ENCODE measurements at regions not wholly inside any gene's neighbourhood (a gene's known extent, or its start where the extent isn't known, plus 50 kb on each side); places are given as distances from the start of the nearest gene placed in this dataset.
"Not testable (repeated sequence)": the region's sequence is repeated elsewhere in the genome, so short reads cannot be mapped to it uniquely, and the experiment has no call there.

DNA sequence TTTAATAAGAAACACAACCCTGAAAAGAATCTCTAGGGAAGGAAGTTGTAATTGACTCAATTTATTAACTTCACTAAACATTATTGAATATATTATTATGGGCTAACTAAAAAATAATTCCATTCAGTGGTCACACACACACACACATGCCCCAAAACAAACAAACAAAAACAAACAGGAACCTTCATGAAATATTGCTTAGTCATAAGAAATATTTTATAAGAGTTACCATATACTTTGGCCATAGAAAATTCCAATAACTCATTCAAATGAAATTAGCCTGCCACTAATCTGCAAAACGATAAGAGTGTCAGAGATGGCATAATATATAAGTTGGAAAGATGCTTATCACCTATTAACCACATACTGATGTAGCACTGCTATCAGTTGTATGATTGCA lies 268.4 kb upstream of the AMIGO2 start:
- no peak for DNase-seq (ENCODE audit: low read depth)

DNA sequence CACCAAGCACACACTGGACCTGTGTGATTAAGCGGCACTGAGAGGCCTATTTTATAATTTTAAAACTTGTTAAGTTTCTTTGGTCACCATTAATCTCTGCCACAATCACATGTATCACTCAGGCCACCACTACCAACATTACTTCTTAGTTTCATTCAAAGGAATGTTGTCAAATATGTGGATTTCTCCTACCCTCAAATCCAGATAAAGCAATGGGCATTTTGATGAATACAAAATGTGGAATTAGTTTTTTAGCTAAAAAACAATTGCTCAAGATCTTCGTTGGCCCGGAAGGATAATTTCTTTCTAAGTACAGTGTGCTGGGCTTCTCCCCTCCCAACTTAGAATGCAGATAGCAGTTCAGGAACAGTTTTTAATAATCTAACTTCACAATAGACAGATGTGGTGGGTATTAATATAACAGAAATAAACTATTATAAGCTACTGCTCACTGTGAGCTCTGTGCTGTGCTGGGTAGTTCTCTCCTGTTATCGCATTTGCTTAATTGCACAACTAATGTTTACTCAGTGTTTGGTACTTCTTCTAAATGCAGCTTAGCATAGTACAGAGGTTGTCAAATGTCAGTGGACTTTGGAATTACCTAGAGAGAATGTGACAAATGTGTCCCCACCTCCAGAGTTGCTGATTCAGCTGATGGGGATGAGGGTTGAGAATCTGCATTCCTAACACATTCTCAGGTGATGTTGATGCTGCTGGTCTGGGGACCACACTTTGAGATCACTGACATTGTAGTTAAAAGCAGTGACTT lies 266.7 kb upstream of the AMIGO2 start:
- no peak for DNase-seq (ENCODE audit: low read depth)

DNA sequence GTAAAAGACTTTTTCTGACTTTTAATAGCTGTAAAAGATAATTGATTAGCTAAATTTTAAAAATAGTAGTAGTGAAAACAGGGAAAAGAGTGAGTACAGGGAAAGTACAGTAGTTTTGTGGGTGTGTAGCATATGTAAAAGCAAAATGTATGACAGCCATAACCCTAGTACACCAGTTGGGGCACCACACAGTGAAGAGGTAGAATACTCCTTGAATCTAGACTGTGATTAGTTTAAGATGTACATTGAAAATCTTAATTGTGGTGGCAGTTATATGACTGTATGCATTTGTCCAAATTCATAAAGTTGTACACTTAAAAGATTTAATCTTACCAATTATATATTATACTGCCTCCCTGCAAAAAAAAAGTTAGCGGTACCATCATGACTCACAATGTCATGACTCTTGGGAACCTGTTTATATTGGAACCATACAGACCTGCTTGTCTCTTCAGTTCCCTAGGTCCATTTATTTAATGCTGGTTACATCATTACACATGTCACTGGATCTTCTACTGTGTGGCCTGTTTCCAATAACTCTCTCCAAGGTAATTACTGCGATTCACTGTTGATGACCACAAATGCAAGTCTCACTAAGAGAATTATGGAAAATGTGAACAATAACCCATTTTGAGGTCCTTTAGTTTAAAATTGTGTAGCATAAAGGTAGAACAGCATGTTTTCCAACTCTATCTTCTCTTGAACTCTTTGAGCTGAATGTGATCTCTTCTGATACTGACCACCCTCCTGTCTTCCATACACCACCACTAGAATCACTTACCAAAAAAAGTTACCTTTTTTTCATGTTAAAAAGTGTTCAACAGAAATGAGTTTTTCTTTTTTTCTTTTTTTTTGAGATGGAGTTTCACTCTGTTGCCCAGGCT lies 264.2 kb upstream of the AMIGO2 start:
- DNase-seq (ENCODE audit: low read depth) = no peak

DNA sequence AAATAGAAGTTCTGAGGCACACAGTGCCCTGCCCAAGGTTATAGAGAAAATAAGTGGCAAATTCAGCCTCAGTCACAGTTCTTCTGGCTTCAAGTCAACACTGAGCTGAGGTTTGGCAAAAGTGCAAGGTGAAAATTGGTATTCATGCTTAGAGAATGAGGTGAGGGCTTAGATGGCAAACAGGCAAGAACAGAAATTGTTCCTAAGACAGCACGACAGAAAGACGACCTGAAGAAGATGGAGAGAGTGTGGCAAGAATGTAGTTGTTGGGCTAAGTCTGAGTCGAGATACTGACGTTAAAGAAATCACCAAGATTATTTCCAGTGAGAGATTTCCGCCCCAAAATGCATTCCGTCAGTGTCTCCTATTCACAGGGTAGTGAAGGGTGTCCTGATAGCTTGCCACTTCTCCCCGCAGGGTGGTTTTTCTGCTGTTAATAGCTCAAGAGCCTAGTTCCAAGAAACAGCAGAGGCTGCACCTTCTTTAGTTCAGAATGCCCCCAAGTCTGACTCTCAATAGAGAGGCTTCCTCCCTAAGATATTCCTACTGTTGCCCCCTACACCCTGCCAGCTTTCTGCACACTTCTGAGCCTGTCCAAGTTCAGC lies 260.8 kb upstream of the AMIGO2 start:
- DNase-seq (ENCODE audit: low read depth) = no peak

DNA sequence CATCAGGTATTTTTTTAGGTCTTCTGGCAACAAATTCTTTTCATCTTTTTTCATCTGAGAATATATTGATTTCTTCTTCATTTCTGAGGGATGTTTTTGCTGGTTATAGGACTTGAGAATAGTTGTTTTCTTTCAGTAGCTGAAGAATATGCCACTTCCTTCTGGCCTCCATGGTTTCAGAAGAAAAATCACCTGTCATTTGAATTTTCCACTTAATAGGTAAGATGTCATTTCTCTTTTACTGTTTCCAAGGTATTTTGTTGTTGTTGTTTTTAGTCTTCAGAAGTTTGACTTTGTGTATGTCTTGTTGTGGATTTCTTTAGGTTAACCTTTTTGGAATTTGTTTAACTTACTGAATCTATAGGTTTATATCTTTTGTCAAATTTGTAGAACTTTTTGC lies 257.8 kb upstream of the AMIGO2 start:
- DNase-seq (ENCODE audit: low read depth) = no peak

DNA sequence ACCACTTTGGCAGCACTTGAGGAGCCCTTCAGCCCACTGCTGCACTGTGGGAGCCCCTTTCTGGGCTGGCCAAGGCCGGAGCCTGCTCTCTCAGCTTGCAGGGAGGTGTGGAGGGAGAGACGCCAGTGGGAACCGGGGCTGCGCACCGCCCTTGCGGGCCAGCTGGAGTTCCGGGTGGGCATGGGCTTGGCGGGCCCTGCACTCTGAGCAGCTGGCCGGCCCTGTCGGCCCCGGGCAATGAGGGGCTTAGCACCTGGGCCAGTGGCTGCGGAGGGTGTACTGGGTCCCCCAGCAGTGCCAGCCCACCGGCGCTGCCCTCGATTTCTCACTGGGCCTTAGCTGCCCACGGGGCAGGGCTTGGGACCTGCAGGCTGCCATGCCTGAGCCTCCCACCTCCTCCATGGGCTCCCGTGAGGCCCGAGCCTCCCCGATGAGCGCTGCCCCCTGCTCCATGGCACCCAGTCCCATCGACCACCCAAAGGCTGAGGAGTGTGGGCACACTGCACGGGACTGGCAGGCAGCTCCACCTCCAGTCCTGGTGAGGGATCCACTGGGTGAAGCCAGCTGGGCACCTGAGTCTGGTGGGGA lies 253.6 kb upstream of the AMIGO2 start:
- DNase-seq (ENCODE audit: low read depth) = not testable (repeated sequence)

DNA sequence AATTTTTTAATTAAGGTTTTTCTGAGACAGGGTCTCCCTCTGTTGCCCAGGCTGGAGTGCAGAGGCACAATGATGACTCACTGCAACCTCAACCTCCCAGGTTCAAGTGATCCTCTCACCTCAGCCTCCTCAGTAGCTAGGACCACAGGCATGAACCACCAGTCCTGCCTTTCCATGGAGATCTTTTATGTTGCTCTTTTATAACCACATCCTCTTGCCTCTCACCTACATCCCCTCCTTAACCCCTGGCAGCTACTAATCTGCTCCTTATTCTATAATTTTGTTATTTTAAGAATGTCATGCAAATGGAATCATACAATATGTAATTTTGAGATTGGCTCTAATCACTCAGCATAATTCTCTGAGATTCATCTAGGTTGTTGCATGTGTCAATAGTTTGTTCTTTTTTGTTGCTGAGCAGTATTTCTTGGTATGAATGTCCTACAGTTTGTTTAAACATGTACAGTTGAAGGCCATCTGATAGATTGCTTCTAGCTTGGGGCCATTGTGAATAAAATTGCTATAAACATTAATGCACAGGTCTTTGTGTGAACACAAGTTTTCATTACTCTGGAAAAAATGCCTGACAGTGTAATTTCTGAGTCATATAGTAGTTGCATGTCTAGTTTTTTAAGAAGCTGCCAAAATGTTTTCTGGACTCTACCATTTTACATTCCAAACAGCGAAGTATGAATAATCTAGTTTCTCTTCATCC lies 249.2 kb upstream of the AMIGO2 start:
- no peak for DNase-seq (ENCODE audit: low read depth)

DNA sequence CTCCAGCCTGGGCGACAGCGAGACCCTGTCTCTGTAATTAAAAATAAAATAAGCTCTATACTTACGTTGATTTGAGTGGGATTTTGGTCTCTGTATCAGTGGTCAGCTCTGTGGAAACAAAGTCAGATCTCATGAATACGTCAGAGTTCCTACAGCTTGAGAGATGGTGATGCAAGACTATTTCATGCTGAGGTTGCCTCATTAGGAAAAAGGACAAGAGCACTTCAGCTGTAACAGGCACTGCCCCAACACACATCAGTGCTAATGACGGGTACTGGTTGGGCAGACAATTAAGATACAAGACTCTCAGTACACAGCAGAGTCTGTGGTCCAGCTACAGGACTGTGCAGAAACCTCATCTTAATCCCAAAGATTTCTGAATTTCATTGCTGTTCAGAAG lies 246.4 kb upstream of the AMIGO2 start:
- DNase-seq (ENCODE audit: low read depth) = no peak

DNA sequence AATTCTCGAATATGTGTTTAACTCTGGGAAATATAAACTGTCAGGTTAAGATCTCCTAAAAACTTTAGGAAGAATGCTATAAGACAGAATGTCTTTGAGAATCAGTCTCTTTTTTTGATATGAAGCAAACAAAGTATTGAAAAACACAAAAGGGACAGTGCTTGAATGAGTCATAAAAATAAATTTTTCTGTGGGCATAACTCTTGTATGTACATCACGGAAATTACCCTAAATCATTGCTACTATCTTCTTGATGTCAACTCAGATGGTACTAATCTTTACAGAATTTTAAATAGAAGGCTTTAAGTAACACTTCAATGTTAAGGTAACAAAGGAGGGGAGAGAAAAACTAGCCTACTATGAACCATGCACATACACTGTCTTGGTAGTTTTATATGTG lies 244.0 kb upstream of the AMIGO2 start:
- no peak for DNase-seq (ENCODE audit: low read depth)

DNA sequence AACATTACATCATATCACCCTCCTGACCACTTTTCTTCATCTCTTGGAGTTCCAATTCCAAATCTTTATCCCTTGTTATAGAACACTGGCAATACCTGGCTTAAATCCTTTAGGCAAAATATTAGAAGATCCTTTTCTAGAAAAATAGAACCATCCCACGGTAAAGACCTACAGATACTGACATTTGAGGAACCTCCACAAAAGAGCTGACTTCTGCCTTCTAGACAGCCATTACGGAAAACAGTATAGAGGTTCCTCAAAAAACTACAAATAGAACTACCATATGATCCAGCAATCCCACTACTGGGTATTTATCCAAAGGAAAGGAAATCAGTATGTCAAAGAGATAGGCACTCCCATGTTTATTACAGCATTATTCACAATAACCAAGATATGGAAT lies 241.7 kb upstream of the AMIGO2 start:
- no peak for DNase-seq (ENCODE audit: low read depth)

DNA sequence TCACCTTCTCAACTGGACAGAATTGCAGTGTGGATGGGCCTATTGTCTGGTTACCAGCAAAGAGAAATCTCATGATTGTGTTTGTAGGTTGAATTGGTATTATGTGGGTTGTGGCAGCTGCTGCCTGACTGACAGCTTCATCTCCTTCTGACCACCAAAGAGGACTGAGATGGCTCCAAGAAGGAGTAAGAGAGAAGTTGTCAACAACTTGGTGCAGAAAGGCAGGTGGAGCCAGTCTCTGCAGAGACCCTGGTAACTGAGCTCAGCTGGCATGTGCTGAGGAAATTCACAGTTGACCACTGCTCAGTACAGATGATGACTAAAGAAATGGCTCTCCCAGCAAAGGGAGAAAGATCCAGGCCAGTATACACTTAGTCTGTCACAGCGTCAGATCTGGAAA lies 240.0 kb upstream of the AMIGO2 start:
- DNase-seq (ENCODE audit: low read depth) = no peak

DNA sequence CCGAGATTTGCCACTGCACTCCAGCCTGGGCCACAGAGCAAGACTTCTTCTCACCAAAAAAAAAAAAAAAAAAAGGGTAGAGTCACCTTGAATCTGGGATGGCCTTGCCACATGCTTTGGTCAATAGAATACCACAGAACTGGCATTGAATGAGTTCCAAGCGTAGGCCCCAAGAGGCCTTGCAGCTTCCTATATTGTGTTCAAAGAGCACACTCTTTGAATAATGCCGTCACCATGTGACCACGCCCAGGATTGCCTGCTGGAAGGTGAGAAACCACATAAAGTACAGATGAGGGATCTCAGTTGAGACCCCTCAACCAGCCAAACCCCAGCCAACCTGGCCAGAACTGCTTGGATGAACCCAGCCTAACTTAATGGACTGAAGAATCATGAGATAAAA lies 239.2 kb upstream of the AMIGO2 start:
- DNase-seq (ENCODE audit: low read depth) = no peak

DNA sequence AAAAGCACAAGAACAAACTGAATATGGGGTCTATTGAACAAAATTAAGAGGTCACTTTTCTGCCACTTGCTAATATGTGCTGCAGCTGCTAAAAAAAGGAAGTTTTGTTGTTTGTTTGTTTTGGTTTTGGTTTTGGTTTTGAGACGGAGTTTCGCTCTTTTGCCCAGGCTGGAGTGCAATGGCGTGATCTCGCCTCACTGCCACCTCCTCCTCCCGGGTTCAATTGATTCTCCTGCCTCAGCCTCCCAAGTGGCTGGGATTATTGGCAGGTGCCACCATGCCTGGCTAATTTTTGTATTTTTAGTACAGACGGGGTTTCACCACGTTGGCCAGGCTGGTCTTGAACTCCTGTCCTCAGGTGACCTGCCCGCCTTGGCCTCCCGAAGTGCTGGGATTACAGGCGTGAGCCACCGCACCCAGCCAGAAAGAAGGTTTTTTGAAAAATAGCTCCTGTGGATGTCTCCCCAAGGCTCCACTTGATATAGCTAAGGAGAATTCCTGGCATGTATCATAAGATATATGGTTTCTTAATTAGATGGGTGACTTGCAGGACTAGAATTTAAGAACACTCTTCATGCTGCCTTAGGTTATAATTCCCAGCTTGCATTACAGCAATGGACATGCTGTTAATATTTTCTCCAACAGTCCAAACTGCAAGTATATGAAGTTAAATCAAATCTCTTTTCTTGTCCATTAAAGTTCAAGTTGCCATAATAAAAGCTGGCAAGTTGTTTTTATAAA lies 237.6 kb upstream of the AMIGO2 start:
- DNase-seq (ENCODE audit: low read depth) = no peak

DNA sequence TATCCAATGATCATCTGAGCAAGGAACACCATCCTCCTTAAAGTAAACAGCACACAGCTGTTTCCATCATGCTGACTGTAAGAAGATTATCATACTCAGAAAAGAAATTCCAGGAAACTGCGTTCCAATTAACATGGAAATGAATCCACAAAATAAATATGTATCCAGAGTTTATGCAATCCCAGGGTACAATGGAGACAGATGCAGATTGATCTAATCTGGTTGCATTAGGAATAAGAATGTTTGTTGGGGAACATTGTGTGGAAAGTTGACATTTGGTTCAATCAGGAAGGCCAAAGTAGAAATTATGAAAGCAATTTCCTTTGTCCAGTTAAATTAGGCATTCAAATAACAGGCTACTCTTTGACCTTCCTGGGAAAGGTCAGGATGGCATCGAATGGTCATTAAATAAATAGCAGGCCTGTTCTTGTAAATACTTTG lies 236.9 kb upstream of the AMIGO2 start:
- no peak for DNase-seq (ENCODE audit: low read depth)

DNA sequence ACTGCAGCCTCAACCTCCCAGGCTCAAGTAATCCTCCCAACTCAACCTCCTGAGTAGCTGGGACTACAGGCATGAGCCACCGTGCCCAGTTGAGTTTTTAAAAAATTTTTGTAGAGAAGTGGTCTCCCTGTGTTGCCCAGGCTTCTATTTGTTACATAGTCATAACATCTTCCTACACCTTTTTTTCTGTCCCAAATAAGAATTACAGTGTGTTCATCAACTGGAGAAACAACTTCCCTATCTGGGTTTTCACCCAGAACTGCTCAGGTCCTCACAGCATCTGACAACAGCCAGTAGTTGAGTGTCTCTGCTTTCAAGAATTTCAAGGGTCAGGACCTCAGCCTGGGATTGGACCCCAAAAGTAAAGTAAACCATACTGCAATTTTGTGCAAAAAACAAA lies 235.2 kb upstream of the AMIGO2 start:
- DNase-seq (ENCODE audit: low read depth) = no peak

DNA sequence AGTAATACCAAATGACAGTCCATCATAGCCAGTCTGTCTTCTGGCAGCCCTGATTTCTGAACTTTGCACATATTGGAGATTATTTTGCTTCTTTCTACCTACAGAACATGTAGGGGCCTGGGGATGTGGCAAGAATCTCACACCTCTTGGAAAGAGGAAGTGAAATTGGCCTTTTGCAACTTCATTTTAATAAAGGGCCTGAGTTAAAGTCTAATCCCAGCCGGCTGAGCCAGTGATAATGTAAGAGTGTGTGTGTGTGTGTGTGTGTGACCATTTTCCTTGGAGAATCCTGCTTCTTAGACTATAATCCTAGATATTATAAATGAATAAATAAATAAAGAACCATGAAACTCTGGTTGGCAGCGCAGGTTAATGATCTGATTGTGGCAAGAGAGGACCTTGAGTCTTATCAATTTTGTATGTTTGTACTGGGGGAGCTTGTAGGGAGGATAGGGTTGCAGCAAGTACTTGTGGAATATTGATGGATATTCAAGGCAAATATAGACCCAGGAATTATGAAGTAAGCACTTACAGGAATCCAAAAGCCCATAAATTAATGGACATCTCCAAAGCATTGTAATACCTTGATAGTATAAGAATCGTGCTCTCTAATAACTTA lies 233.2 kb upstream of the AMIGO2 start:
- no peak for DNase-seq (ENCODE audit: low read depth)

DNA sequence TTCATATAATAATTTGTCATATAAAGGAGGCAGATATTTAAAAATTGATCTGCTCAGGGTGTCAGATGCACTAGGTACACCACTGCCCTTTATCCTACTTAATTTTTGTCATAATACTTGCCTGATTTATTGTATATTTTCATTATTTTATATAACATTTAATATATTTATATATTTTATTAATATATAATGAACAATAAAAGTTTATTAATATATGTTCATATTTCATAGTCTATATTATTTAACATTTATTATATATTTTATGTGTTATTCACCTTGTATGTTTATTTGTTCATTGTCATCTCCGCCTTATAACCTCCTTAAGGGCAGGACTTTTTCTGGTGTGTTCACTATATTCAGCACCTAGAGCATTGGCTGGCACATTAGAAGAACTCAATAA lies 232.4 kb upstream of the AMIGO2 start:
- no peak for DNase-seq (ENCODE audit: low read depth)

DNA sequence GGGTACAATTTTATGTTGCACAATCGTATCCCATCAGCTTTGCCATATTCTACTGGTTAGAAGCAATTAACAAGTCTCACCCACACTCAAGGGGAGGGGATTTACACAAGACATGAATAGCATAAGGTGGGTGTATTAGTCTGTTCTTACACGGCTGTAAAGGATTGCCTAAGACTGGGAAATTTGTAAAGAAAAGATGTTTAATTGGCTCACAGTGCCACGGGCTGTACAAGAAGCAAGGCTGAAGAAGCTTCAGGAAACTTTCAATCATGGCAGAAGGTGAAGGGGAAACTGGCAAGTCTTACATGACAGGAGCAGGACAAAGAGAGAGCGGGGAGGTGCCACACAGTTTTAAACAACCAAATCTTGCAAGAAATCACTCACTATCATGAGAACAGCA lies 231.8 kb upstream of the AMIGO2 start:
- no peak for DNase-seq (ENCODE audit: low read depth)

DNA sequence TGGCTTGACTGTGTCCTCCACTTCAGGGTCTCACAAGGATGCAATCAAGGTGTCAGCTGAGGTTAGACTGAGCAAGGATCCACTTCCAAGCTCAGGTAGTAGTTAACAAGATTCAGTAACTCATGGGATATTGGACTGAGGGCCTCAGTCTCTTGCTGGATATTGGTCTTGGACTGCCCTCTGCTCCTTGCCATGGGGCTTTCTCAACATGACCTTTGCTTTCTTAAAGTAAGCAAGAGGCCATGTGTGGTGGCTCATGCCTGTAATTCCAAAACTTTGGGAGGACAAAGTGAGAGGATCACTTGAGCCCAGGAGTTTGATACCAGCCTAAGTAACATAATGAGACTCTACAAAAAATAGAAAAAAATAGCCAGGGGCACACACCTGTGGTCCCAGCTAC lies 231.3 kb upstream of the AMIGO2 start:
- no peak for DNase-seq (ENCODE audit: low read depth)

DNA sequence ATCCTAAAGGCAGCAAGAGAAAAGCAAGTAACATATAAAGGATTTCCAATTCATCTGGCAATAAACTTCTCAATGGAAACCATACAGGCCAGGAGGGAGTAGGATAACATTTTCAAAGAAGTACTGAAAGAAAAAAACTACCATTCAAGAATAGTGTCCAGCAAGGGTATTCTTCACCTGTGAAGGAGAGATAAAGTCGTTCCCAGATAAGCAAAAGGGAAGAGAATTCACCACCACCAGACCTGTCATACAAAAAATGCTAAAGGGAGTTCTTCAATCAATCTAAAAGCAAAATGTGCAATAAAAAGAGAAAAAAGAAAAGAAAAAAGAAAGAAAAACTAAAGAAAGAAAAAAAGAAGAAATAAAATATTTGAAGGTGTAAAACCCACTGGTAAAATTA lies 228.9 kb upstream of the AMIGO2 start:
- no peak for DNase-seq (ENCODE audit: low read depth)
